HUES64 (cell line): ENCODE measurements at regions not wholly inside any gene's neighbourhood (a gene's known extent, or its start where the extent isn't known, plus 50 kb on each side); places are given as distances from the start of the nearest gene placed in this dataset.

ENCODE experiments used
- H3K27ac ChIP-seq: 2 replicates; pipeline ENCODE4 v1.7.0; 2013; ENCODE audit warnings: low read depth, low read length, inconsistent platforms
- H3K27me3 ChIP-seq: 2 replicates; pipeline ENCODE4 v1.6.1; 2013; ENCODE audit warnings: mild to moderate bottlenecking, low read length; ENCODE audit not compliant: insufficient read depth
- H3K36me3 ChIP-seq: 2 replicates; pipeline ENCODE4 v1.6.1; 2013; ENCODE audit warnings: mild to moderate bottlenecking, low read length; ENCODE audit not compliant: insufficient read depth
- H3K4me1 ChIP-seq: 2 replicates; pipeline ENCODE4 v1.6.1; 2013; ENCODE audit warnings: mild to moderate bottlenecking, low read length, moderate library complexity; ENCODE audit not compliant: insufficient read depth
- H3K4me3 ChIP-seq: 2 replicates; pipeline ENCODE4 v1.5.1; 2013; ENCODE audit warnings: mild to moderate bottlenecking, low read length, moderate library complexity
- H3K9ac ChIP-seq: 2 replicates; pipeline ENCODE4 v1.6.1; 2013; ENCODE audit warnings: mild to moderate bottlenecking, low read depth, low read length
- H3K9me3 ChIP-seq: 2 replicates; pipeline ENCODE4 v1.6.1; 2013; ENCODE audit warnings: low read depth, low read length; ENCODE audit not compliant: insufficient read depth
- WGBS: fragments of 150-250, 120-280 bp; methylation state at CpG from one replicate; pipeline ENCODE4 v1.1.7; 2013; ENCODE audit warnings: missing lambda C conversion rate; 5-methylcytosine and 5-hydroxymethylcytosine counted together

- H3K9me3 ChIP-seq, result no peaks in the 10 kb centered on the region
- no peak overlapping the region for H3K9ac ChIP-seq
- peaks cover 15% of the 10 kb centered on the region for H3K4me1 ChIP-seq
- no peak overlapping the region for H3K4me3 ChIP-seq
- H3K27ac ChIP-seq, result no peak overlapping the region
- 93% methylated on average over 1 of the region's 1 CpG for WGBS
- no peaks in the 10 kb centered on the region for H3K36me3 ChIP-seq
- H3K27me3 ChIP-seq, result no peaks in the 10 kb centered on the region
Observed at GRCh38 chr9:106310782-106311181, 552.2 kb upstream of the ZNF462 start.

- Histone ChIP-seq H3K27ac (no peak overlapping the region), H3K27me3 (no peaks in the 10 kb centered on the region), H3K36me3 (no peaks in the 10 kb centered on the region), H3K4me1 (peaks cover 19% of the 10 kb centered on the region), H3K9me3 (no peaks in the 10 kb centered on the region), H3K4me3 (no peak overlapping the region), H3K9ac (no peak overlapping the region)
- 100% methylated on average over 1 of the region's 1 CpG for WGBS
Observed at GRCh38 chr9:106312906-106313305, 550.1 kb upstream of the ZNF462 start.

- Histone ChIP-seq H3K27ac (no peak overlapping the region), H3K9me3 (no peaks in the 10 kb centered on the region), H3K27me3 (no peaks in the 10 kb centered on the region), H3K9ac (no peak overlapping the region), H3K36me3 (no peaks in the 10 kb centered on the region), H3K4me1 (peaks cover 18% of the 10 kb centered on the region), H3K4me3 (no peak overlapping the region)
- 93% methylated on average over 1 of the region's 1 CpG for WGBS
Observed at GRCh38 chr9:106314476-106314875, 548.5 kb upstream of the ZNF462 start.

- no peaks in the 10 kb centered on the region for H3K9me3 ChIP-seq
- 93% methylated on average over 5 of the region's 5 CpGs for WGBS
- no peaks in the 10 kb centered on the region for H3K27me3 ChIP-seq
- H3K9ac ChIP-seq, result no peak overlapping the region
- H3K4me1 ChIP-seq, result peaks cover 5% of the 10 kb centered on the region; the same call in 1 of the 2 replicates
- no peak overlapping the region for H3K27ac ChIP-seq
- H3K36me3 ChIP-seq, result no peaks in the 10 kb centered on the region
- no peak overlapping the region for H3K4me3 ChIP-seq
Observed at GRCh38 chr9:106321394-106322180, 541.4 kb upstream of the ZNF462 start.

- no peaks in the 10 kb centered on the region for H3K36me3 ChIP-seq
- H3K27me3 ChIP-seq, result no peaks in the 10 kb centered on the region
- WGBS, result 79% methylated on average over 4 of the region's 4 CpGs
- no peaks in the 10 kb centered on the region for H3K9me3 ChIP-seq
- peaks cover 5% of the 10 kb centered on the region; the same call in 1 of the 2 replicates for H3K4me1 ChIP-seq
- H3K4me3 ChIP-seq, result no peak overlapping the region
- no peak overlapping the region for H3K9ac ChIP-seq
- H3K27ac ChIP-seq, result no peak overlapping the region
Observed at GRCh38 chr9:106322706-106323245, 540.2 kb upstream of the ZNF462 start.

GRCh38 chr9:106324053-106324585, 538.8 kb upstream of the ZNF462 start:
- H3K9ac ChIP-seq, result no peak overlapping the region
- H3K4me3 ChIP-seq, result no peak overlapping the region
- H3K36me3 ChIP-seq, result no peaks in the 10 kb centered on the region
- WGBS, result 90% methylated on average over 10 of the region's 10 CpGs
- peaks cover 5% of the 10 kb centered on the region; the same call in 1 of the 2 replicates for H3K4me1 ChIP-seq
- H3K27me3 ChIP-seq, result no peaks in the 10 kb centered on the region
- H3K27ac ChIP-seq, result no peak overlapping the region
- no peaks in the 10 kb centered on the region for H3K9me3 ChIP-seq

GRCh38 chr9:106324591-106325280, 538.2 kb upstream of the ZNF462 start:
- no peak overlapping the region for H3K4me3 ChIP-seq
- no peaks in the 10 kb centered on the region for H3K9me3 ChIP-seq
- WGBS, result 75% methylated on average over 7 of the region's 7 CpGs
- peaks cover 5% of the 10 kb centered on the region; the same call in 1 of the 2 replicates for H3K4me1 ChIP-seq
- H3K9ac ChIP-seq, result no peak overlapping the region
- no peaks in the 10 kb centered on the region for H3K27me3 ChIP-seq
- H3K36me3 ChIP-seq, result no peaks in the 10 kb centered on the region
- no peak overlapping the region for H3K27ac ChIP-seq

- no peaks in the 10 kb centered on the region for H3K36me3 ChIP-seq
- H3K27me3 ChIP-seq, result no peaks in the 10 kb centered on the region
- H3K4me1 ChIP-seq, result peaks cover 5% of the 10 kb centered on the region; the same call in 1 of the 2 replicates
- H3K4me3 ChIP-seq, result no peak overlapping the region
- WGBS, result 93% methylated on average over 4 of the region's 4 CpGs
- H3K9ac ChIP-seq, result no peak overlapping the region
- no peak overlapping the region for H3K27ac ChIP-seq
- no peaks in the 10 kb centered on the region for H3K9me3 ChIP-seq
Observed at GRCh38 chr9:106326493-106326892, 536.5 kb upstream of the ZNF462 start.

- no peaks in the 10 kb centered on the region for H3K9me3 ChIP-seq
- H3K9ac ChIP-seq, result no peak overlapping the region
- H3K36me3 ChIP-seq, result no peaks in the 10 kb centered on the region
- no peak overlapping the region for H3K4me3 ChIP-seq
- H3K27ac ChIP-seq, result no peak overlapping the region
- H3K27me3 ChIP-seq, result no peaks in the 10 kb centered on the region
- H3K4me1 ChIP-seq, result no peaks in the 10 kb centered on the region
- WGBS, result 94% methylated on average over 4 of the region's 4 CpGs
Observed at GRCh38 chr9:106333481-106333880, 529.5 kb upstream of the ZNF462 start.

GRCh38 chr9:106334081-106334480, 528.9 kb upstream of the ZNF462 start:
- H3K36me3 ChIP-seq, result no peaks in the 10 kb centered on the region
- H3K9ac ChIP-seq, result no peak overlapping the region
- no peaks in the 10 kb centered on the region for H3K9me3 ChIP-seq
- H3K4me3 ChIP-seq, result no peak overlapping the region
- H3K27me3 ChIP-seq, result no peaks in the 10 kb centered on the region
- no peak overlapping the region for H3K27ac ChIP-seq
- 82% methylated on average over 2 of the region's 4 CpGs for WGBS
- no peaks in the 10 kb centered on the region for H3K4me1 ChIP-seq

- Histone ChIP-seq H3K27ac (no peak overlapping the region), H3K9me3 (no peaks in the 10 kb centered on the region), H3K4me1 (no peaks in the 10 kb centered on the region; the same call in 1 of the 2 replicates), H3K4me3 (no peak overlapping the region), H3K27me3 (no peaks in the 10 kb centered on the region), H3K36me3 (no peaks in the 10 kb centered on the region), H3K9ac (no peak overlapping the region)
- WGBS, result 97% methylated on average over 3 of the region's 3 CpGs
Observed at GRCh38 chr9:106339882-106340281, 523.1 kb upstream of the ZNF462 start.
